Amniotic epithelial cell (primary cell): ENCODE measurements at regions not wholly inside any gene's neighbourhood (a gene's known extent, or its start where the extent isn't known, plus 50 kb on each side); places are given as distances from the start of the nearest gene placed in this dataset.

Source experiments
- DNase-seq: peaks from one replicate; pipeline ENCODE4 v3.0.0-alpha.2; 2010; ENCODE audit warnings: low read depth

GRCh38 chr13:22009500-22009899, 338.6 kb downstream of the FGF9 start:
- no peak for DNase-seq

- no peak for DNase-seq
Measured at GRCh38 chr13:22009937-22010336, 339.1 kb downstream of the FGF9 start.

DNA sequence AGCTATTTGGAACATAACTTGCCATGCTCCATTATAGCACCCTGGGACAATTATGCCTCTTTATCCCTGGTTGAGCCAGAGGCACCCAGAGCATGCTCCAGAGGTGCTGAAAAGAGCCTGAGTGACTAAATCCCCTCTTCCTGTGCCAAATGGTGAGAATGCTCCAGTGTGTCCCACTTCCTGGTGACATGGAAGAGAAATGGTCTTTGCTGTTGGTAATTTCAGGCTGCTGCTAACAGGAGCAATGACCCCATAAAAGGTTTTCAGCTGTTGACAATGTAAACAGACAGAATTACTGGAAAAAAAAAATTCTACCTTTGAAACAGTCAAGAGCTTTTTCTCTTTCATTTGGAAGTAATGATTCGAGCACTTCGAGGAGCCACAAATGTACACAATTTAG, 341.8 kb downstream of the FGF9 start:
- DNase-seq = no peak

DNA sequence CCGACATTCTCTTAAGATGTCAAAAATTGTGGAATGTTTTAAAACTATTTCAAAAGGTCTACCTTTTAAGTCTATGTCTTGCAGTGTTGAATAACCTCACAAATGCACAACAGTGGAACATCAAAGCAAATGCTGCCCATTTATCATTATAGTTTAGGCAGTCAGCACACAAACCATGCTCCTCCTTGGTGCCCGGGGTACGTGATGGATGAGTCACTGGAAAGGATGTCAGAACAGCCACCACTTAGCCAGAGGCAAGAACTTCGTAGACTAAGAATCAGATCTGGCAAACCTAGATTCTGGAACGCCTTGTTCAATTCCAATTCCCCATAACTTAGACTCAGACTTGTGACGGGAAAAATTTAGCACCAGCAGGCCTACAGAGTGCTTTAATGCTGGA, 343.6 kb downstream of the FGF9 start:
- no peak for DNase-seq

DNA sequence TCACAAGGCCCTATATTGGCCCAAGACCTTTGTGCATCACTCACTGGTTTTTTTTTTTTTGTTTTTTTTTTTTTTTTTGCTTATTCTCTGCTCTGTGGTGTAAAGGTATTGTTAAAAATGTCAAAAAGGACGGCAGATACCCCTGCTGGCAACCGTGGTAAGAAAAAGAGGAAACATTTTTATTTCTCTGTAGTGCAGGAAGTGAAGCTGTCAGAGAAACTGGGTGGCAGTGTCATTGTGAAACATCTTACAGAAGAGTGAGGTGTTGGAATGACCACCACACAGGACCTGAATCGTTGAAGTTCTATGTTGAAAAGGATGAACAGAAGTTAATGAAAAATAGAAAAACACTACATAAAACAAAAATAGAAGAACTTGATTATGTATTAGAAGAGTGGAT, 346.4 kb downstream of the FGF9 start:
- no peak for DNase-seq

GRCh38 chr13:22018076-22018835, 347.4 kb downstream of the FGF9 start:
- DNase-seq = no peak

GRCh38 chr13:22018836-22019210, 347.9 kb downstream of the FGF9 start:
- DNase-seq = no peak

GRCh38 chr13:22024381-22024994, 353.6 kb downstream of the FGF9 start:
- no peak for DNase-seq

DNA sequence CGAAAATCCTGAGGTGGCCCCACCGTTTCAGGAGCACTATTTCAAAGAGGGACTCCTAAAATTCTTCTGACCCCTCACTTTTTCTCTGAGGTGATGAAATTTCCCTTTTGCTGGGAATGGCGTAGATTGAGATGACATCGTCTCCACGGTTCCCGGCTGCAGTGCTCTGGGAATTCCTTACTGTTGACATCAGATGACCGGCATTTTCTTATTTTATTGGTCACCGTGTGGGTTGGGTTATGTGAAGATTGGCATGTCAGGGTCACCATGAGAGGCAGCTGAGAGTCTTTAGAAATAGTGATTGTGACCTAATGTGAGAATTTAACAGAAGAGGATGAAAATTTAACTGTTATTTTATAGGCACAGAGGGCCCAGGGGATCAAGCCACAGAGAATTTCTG, 356.7 kb downstream of the FGF9 start:
- DNase-seq = no peak

DNA sequence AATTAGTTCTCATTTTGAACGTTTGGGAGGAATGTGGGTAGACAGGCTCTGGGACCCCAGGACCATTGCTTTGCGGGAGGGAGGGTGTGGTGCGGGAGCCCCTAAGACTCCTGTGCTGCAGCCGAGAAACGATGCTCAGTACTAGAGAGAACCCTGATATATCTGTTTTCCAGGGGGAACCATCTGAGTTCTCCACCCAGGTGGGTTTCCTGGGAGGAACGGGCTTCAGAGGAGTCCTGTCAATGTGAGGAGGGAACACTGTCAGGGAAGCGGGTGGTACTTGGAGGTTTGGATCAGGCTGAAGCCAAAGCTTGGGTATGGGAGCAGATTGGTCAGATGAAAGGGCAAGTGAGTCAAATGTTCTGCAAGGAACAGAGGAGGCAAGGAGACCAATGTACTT, 358.0 kb downstream of the FGF9 start:
- no peak for DNase-seq

GRCh38 chr13:22030321-22030720, 359.4 kb downstream of the FGF9 start:
- no peak for DNase-seq

GRCh38 chr13:22031702-22032286, 360.9 kb downstream of the FGF9 start:
- no peak for DNase-seq

DNA sequence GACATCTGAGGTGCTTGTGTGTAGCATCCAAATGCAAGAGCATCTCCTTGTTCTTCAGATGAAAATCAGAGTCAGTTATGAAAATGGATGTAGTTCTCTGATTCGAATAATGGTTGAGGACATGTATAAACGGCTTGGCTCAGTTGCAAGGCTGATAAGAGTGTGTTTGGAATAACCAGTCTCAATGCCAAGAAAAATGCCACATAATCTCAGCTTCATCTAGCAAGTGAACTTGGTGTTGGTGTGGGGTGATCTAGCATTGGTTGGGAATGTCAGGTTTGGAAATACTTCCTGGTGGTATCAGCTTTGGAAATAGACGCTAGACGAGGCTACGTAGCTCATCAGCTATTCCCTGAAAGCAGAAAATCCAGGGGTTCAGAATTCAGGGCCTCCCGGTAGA, 362.0 kb downstream of the FGF9 start:
- no peak for DNase-seq

DNA sequence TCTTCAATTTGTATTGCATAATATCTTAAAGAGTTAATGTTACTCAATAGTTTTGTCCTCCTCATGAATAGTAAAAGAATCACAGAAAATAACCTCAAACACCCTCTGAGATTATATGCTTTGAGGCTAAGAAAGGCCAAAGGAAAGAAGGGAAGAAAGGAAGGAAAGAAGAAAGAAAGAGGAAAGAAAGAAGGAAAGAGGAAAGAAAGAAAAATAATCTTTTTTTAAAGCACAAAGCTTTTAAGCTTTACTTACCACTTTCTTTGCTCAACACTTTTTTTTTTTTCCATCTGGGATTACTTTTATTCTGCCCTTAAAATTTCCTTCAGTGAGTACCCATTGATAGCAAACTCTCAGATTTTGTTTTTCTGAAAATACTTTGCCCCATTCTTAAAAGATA, 369.1 kb downstream of the FGF9 start:
- no peak for DNase-seq

DNA sequence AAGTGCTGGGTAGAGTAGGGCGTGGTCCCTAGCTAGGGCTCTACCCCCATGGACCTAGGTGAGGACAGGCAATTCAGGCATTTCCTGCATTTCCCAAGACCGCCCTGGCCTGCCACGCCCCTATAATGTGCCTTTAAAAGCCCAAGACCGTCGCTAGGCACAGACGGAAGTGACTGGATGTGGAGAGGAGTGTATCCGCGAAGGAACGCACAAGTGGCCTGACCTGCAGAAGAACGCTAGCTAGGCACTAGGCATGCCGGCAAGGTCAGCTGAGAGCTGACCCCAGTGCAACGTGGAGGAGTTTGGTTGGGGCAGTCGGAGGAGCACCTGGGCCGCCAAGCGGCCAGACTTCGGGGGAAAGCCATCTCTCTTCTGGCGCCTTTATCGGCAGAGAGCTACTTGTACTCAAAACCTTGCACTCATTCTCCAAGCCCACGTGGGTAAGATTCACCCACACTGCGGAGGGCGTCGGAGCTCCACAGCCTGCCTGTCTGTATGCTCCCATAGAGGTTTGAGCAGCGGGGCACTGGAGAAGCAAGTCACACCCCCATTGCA, 370.0 kb downstream of the FGF9 start:
- no peak for DNase-seq

DNA sequence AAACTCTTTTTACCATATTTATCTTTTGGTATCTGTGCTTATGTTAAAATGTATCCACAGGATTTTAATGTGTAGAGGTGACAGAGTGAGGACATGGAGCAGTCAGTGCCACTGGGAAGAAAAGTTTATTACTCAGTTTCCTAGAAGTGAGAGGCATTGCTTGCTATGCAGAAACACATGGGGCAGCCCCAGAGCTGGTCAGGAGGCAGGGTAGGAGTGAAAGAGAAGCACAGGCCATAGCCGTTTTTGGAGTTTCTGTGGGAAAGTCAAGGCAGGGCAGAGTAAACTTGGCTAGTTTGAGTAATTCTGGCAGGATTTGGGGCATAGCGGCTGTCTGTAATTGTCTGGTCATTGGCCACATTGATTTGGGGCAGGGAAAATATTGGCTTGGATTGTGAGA, 370.9 kb downstream of the FGF9 start:
- DNase-seq = no peak

GRCh38 chr13:22047082-22047784, 376.4 kb downstream of the FGF9 start:
- no peak for DNase-seq

DNA sequence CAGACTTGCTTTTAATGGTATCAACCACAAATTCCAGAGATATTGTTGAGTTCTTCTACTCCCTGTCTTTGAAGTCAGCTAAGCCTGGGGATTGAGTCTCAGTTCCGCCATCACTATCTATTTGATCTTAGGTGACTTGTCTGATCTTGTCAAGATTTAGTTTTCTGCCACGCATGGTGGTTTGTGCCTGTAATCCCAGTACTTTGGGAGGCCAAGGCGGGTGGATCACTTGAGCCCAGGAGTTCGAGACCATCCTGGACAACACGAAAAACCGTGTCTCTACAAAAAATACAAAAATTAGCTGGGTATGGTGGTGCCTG, 376.9 kb downstream of the FGF9 start:
- no peak for DNase-seq

DNA sequence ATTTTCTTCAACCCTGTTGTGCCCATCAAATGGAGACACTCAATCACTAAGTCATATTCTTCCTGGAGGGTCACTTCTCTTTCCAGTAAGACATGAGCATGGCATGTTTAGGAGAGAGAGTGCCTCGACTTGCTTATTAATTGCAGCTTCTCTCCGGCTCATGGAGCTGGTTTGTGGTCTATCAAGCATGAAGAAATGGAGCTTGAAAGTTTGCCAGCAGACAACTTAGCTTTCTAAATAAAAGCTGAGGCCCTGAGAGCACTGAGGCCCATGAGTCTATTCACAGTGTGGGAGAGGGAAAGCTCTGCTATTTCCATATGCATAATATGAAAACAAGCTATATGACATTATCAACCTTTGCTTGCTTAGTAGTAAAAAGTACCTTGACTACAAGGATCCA, 378.5 kb downstream of the FGF9 start:
- DNase-seq = no peak

GRCh38 chr13:22050951-22051563, 380.2 kb downstream of the FGF9 start:
- no peak for DNase-seq

GRCh38 chr13:22053053-22053452, 382.2 kb downstream of the FGF9 start:
- DNase-seq = no peak

GRCh38 chr13:22055259-22055658, 384.4 kb downstream of the FGF9 start:
- no peak for DNase-seq

GRCh38 chr13:22060187-22060586, 389.3 kb downstream of the FGF9 start:
- DNase-seq = no peak
